ENCODE measurements at regions not wholly inside any gene's neighbourhood (a gene's known extent, or its start where the extent isn't known, plus 50 kb on each side); places are given as distances from the start of the nearest gene placed in this dataset.
A peak's percentile ranks its signal among the peaks of the same experiment; 100 is the strongest.
"Not testable (repeated sequence)": the region's sequence is repeated elsewhere in the genome, so short reads cannot be mapped to it uniquely, and the experiment has no call there.

DNA sequence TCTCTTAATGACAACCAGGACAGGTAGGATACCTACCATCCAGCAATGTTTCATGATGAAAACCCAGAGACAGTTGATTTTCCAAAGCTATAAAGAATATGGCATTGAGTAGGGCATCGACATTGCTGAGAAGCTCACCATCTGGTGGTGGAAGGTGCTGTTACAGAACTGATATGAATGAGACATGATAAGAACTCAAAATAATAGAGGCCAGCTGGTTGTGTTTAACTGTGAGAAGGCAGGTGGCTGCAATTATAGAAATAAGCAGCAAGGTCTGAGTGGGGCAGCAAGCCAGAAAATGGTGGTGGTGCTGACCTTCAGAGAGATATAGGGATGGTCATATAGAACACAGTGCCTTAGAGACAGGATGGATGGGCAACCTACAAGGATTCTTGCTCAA, 449.7 kb downstream of the BTG1 start:
- DNase-seq (ENCODE audit: low spot score) = no peak
- peaks cover 11% of the 10 kb centered on the region for H3K9me3 Mint-ChIP-seq

DNA sequence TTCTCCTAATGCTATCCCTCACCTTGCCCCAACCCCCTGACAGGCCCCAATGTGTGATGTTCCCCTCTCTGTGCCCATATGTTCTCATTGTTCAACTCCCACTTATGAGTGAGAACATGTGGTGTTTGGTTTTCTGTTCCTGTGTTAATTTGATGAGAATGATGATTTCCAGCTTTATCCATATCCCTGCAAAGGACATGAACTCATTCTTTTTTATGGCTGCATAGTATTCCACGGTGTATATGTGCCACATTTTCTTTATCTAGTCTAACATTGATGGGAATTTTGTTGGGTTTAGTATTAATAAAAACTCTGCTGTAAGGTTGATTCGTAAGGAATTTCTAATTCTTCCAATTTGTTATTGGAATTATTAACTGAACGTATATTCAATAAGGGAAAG, 450.2 kb downstream of the BTG1 start:
- not testable (repeated sequence) for H3K27me3 Mint-ChIP-seq (ENCODE audit: low read depth); H3K27ac Mint-ChIP-seq; H3K4me1 Mint-ChIP-seq (ENCODE audit: low read depth); DNase-seq (ENCODE audit: low spot score); H3K4me3 Mint-ChIP-seq; H3K36me3 Mint-ChIP-seq (ENCODE audit: low read depth)
- H3K9me3 Mint-ChIP-seq = peaks cover 11% of the 10 kb centered on the region

More for the DNA sequence above, 449.7 kb downstream of the BTG1 start:
- peaks cover 2% of the 10 kb centered on the region for H3K27me3 Mint-ChIP-seq (ENCODE audit: low read depth)
- no peak overlapping the region for H3K27ac Mint-ChIP-seq
- H3K4me1 Mint-ChIP-seq (ENCODE audit: low read depth) = no peaks in the 10 kb centered on the region
- H3K4me3 Mint-ChIP-seq = no peak overlapping the region
- H3K36me3 Mint-ChIP-seq (ENCODE audit: low read depth) = no peaks in the 10 kb centered on the region

DNA sequence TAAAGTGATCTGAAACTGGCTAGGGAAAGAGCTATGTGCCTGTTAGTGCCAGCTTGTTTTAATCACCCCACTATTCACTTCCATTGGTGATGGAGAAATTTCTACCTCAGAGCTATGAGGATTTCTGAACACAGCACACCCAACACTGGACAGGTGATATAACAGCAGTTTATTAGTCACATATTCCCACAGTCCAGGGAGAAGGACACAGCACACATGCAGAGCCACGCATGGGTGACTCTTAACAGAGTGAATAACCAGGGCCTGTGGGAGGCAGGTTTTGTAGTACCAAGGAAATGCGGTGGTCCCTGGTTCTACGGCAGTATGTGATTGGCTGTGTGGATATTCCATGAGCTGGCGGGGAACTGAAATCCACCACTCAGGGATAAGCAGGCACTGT, 455.1 kb downstream of the BTG1 start:
- H3K9me3 Mint-ChIP-seq = peaks cover 2% of the 10 kb centered on the region

DNA sequence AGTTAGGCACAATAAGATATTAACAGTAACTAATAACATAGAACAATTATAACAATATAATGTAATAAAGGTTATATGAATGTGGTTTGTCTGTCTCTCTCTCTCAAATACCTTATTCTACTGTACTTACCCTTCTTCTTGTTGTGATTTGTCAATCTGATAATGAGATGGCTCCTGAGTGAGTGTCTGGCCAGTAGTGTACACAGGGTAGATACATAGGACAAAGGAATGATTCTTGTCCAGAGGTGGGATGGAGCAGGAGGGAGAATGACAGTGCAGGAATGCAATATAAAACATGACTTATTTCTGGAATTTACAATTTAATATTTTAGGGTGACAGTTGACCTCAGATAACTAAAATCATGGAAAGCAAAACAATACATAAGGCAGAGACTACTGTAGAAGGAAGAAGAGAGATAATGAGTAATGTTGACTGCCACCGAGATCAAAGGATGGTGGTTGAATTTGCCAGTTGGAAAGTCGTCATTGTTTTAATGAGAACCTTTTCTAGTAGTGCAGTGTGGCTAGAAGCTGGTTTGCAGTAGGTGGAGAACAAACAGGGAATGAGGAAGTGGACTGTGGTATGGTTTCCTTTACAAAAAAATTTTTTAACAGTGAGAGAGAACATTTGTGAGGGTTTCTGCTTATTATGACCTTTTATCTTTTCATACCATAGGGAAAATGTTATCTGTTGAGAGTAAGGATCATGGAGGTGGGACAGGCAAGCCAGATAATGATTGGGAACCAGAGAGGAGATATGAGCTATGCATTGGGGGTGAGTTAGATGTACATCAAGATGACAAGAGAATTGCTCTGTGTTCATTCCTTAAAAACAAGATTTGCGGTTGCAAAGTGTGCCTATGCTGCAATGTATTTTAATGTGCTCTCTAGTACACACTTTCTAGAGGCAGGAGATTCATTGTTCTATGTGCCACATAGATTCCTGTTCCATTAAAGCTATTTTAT, 458.3 kb downstream of the BTG1 start:
- peak; percentile 44 for DNase-seq (ENCODE audit: low spot score)
- H3K4me1 Mint-ChIP-seq (ENCODE audit: low read depth) = peaks cover 14% of the 10 kb centered on the region
- peak overlapping the region; percentile 23 for H3K4me3 Mint-ChIP-seq
- H3K9me3 Mint-ChIP-seq = no peaks in the 10 kb centered on the region
- no peaks in the 10 kb centered on the region for H3K27me3 Mint-ChIP-seq (ENCODE audit: low read depth)
- peak overlapping the region; percentile 77 for H3K27ac Mint-ChIP-seq
- H3K36me3 Mint-ChIP-seq (ENCODE audit: low read depth) = no peaks in the 10 kb centered on the region

More for the DNA sequence above, 455.1 kb downstream of the BTG1 start:
- no peak for DNase-seq (ENCODE audit: low spot score)
- Mint-ChIP-seq H3K36me3 (ENCODE audit: low read depth) (no peaks in the 10 kb centered on the region), H3K4me1 (ENCODE audit: low read depth) (peaks cover 14% of the 10 kb centered on the region), H3K27me3 (ENCODE audit: low read depth) (no peaks in the 10 kb centered on the region), H3K4me3 (no peak overlapping the region), H3K27ac (no peak overlapping the region)

DNA sequence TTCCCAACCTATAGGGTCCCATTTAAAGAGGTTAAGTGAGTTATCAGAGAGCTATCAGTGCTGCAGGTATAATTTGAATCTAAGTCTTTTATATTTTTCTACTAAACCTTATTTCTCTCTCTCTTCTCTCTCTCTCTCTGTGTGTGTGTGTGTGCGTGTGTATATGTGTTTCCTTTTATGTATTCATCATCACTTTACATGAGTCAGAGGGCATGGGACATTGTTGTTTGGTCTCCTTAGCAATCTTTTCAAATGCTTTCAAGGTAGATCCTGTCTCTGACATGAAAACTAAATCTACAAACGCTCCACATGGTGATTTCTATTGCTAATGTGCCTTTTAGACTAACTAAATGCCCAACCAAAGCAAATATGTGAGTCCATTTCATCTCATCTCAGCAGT, 459.7 kb downstream of the BTG1 start:
- Mint-ChIP-seq H3K27ac (no peak overlapping the region), H3K4me1 (ENCODE audit: low read depth) (peaks cover 14% of the 10 kb centered on the region), H3K36me3 (ENCODE audit: low read depth) (no peaks in the 10 kb centered on the region), H3K4me3 (no peak overlapping the region), H3K9me3 (no peaks in the 10 kb centered on the region), H3K27me3 (ENCODE audit: low read depth) (no peaks in the 10 kb centered on the region)
- no peak for DNase-seq (ENCODE audit: low spot score)

DNA sequence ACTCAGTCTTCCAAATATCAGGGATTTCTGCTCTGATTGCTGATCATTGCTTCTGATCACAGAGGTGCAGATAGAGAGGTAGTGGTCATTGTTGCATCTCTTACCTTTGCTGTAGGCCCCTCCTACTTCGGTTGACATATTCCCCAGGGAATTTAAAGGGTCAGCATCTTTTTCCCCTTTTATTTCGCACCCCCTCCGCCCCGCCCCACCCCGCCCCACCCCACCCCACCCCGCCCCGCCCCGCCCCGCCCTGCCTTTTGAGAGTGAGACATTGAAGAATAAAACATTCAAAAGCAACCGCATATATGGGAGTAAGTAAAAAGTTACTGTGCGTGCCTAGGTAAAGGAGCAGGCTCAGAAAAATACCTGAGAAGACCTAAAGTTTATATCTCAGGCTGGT, 463.9 kb downstream of the BTG1 start:
- H3K9me3 Mint-ChIP-seq = no peaks in the 10 kb centered on the region
- DNase-seq (ENCODE audit: low spot score) = no peak
- H3K36me3 Mint-ChIP-seq (ENCODE audit: low read depth) = no peaks in the 10 kb centered on the region
- peaks cover 4% of the 10 kb centered on the region for H3K27me3 Mint-ChIP-seq (ENCODE audit: low read depth)
- H3K4me3 Mint-ChIP-seq = no peak overlapping the region
- no peak overlapping the region for H3K27ac Mint-ChIP-seq
- peaks cover 4% of the 10 kb centered on the region for H3K4me1 Mint-ChIP-seq (ENCODE audit: low read depth)

DNA sequence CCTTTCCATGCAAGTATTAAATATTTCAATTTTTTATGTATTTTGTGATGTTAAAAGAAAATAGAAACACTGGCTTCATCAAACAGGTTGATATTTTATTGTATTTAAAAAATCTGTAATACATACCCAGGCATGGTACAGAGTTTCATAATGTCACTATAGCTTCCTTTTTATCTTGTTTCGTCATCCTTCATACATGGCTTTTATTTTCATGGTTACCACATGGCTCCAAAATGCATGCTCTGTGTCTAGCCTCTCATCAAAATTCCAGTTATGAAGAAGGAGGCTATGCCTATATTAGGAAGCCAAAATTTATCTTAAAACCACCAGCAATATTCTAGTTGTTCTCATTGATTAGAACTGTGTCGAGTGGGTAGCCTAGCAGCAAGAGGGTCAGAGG, 464.8 kb downstream of the BTG1 start:
- no peak for DNase-seq (ENCODE audit: low spot score)
- peaks cover 3% of the 10 kb centered on the region for H3K9me3 Mint-ChIP-seq
- H3K27me3 Mint-ChIP-seq (ENCODE audit: low read depth) = peaks cover 4% of the 10 kb centered on the region

DNA sequence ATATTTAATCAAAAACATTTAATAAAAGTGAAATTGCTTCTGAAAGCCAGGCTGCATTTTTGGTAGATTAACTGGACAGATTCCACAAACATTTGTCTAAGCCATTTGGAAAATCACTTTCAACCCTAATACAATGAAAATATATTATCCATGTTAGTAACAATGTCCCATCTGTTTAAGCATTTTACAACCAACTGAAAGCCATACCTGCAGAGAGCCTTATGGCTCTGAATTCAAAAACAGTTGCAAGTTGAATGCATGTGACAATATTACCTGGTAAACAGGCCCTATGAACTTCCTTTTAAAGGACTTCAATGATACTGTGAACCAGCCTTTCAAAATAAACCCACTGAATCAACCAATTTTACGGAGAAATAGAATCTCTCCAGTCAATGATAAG, 468.1 kb downstream of the BTG1 start:
- no peaks in the 10 kb centered on the region for H3K36me3 Mint-ChIP-seq (ENCODE audit: low read depth)

More for the DNA sequence above, 464.8 kb downstream of the BTG1 start:
- H3K27ac Mint-ChIP-seq = no peak overlapping the region
- peaks cover under 1% of the 10 kb centered on the region for H3K4me1 Mint-ChIP-seq (ENCODE audit: low read depth)
- no peak overlapping the region for H3K4me3 Mint-ChIP-seq
- H3K36me3 Mint-ChIP-seq (ENCODE audit: low read depth) = no peaks in the 10 kb centered on the region

DNA sequence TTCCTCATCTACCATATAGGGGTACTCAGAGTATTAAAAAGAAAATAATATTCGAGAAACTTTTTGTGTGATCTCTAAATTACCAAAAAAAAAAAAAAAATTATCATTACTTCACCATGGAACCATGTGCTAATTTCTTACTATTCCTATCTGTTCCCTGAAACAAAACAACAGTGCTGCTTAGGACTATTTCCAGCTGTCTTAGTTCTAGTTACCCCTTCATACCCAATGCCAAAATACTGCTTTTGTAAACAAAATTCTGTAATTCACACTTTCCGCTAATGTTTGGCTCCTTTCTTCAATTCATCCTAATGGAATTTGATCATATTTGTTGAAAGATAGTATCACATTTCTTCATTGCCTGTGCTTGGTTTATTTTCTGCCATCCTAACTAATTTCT, 470.2 kb downstream of the BTG1 start:
- H3K9me3 Mint-ChIP-seq = peaks cover 3% of the 10 kb centered on the region
- H3K27me3 Mint-ChIP-seq (ENCODE audit: low read depth) = peaks cover 4% of the 10 kb centered on the region
- H3K4me1 Mint-ChIP-seq (ENCODE audit: low read depth) = peaks cover 2% of the 10 kb centered on the region
- no peaks in the 10 kb centered on the region for H3K36me3 Mint-ChIP-seq (ENCODE audit: low read depth)
- H3K4me3 Mint-ChIP-seq = no peak overlapping the region
- DNase-seq (ENCODE audit: low spot score) = no peak
- no peak overlapping the region for H3K27ac Mint-ChIP-seq

More for the DNA sequence above, 468.1 kb downstream of the BTG1 start:
- Mint-ChIP-seq H3K4me1 (ENCODE audit: low read depth) (no peaks in the 10 kb centered on the region), H3K9me3 (peaks cover 3% of the 10 kb centered on the region), H3K27me3 (ENCODE audit: low read depth) (peaks cover 4% of the 10 kb centered on the region), H3K27ac (no peak overlapping the region), H3K4me3 (no peak overlapping the region)
- DNase-seq (ENCODE audit: low spot score) = no peak

DNA sequence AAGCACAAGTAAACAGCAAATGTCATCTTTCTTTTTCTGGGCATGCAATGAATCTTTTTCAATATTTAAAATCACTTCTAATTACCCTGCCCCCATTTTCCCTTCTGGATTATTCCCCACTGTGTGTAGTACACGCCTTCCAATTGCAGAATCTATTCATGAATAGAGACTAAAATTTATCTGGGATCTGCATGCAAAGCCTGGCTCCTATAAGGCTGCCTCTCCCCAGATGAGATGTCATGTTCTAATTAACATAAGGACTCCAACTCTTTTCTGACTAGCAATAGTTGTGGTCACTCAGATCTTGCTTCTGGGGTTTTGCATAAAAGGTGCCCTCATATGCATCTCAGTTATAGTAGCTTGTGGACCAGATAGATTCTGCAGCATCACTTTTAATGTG, 473.5 kb downstream of the BTG1 start:
- no peak for DNase-seq (ENCODE audit: low spot score)
- H3K9me3 Mint-ChIP-seq = peaks cover 11% of the 10 kb centered on the region
- no peak overlapping the region for H3K4me3 Mint-ChIP-seq
- no peaks in the 10 kb centered on the region for H3K27me3 Mint-ChIP-seq (ENCODE audit: low read depth)
- no peak overlapping the region for H3K27ac Mint-ChIP-seq
- H3K4me1 Mint-ChIP-seq (ENCODE audit: low read depth) = peaks cover 7% of the 10 kb centered on the region
- H3K36me3 Mint-ChIP-seq (ENCODE audit: low read depth) = no peaks in the 10 kb centered on the region

DNA sequence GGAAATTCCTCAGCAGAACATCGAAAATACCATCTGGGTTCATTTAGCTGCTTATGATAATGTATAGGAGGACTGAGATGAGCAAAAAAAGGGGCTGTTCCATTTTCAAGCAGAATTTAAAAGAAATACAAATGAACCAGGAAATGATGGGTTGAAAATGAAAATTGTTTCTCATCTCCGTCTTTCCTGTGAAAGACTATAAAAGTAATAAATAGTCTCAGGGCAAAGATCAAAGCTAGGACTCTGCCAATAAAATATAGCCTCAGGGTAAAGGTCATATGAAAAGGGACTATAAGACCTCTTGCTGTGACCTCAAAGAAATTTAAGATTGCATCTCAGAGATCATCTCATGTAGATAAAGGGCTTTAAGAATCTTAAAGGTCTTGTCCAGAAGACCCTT, 478.0 kb downstream of the BTG1 start:
- no peak overlapping the region for H3K4me3 Mint-ChIP-seq
- H3K27me3 Mint-ChIP-seq (ENCODE audit: low read depth) = no peaks in the 10 kb centered on the region
- H3K4me1 Mint-ChIP-seq (ENCODE audit: low read depth) = peaks cover 9% of the 10 kb centered on the region
- H3K9me3 Mint-ChIP-seq = peaks cover 8% of the 10 kb centered on the region
- peak overlapping the region; percentile 5 for H3K27ac Mint-ChIP-seq
- no peaks in the 10 kb centered on the region for H3K36me3 Mint-ChIP-seq (ENCODE audit: low read depth)
- no peak for DNase-seq (ENCODE audit: low spot score)

DNA sequence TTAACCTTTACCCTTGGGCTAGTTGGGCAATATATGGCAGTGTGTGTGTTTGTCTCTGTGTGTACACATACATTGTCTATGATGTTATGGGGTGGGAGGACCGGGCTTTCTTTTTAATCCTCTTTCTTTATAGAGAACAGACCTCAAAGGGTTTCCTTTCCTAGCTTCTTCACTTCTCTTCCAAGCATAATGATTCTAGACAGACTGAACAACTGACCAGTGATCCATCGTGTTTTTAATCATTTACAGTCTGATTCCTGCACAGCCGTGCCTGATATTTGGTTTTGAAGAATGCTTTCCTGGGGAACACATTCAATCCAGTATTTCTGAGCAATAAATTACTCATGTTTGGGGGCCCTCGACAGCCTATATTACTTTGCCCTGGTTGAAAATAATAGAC, 481.1 kb upstream of the DCN start:
- peaks cover 7% of the 10 kb centered on the region for H3K4me1 Mint-ChIP-seq (ENCODE audit: low read depth)
- no peaks in the 10 kb centered on the region for H3K36me3 Mint-ChIP-seq (ENCODE audit: low read depth)
- H3K27me3 Mint-ChIP-seq (ENCODE audit: low read depth) = no peaks in the 10 kb centered on the region
- no peak for DNase-seq (ENCODE audit: low spot score)
- H3K9me3 Mint-ChIP-seq = peaks cover 6% of the 10 kb centered on the region
- no peak overlapping the region for H3K27ac Mint-ChIP-seq
- no peak overlapping the region for H3K4me3 Mint-ChIP-seq

DNA sequence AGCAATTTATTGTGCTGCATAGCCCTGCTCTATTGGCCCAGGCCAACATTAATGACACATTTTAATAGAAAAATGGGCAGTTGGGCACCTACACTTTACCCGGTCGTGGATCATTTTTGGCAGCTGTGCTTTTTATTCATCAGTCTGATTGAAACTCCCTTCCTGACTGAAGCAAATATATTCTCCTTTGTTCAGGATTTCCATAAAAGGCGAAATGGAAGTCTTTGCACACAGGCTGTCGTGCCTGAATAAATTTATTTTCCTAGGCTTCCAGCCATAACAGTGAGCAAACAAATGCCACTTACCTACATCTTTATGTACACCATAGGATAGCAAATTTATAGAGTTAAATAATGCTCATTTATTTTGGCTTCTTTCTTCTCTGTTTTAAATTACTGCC, 480.7 kb upstream of the DCN start:
- Mint-ChIP-seq H3K4me1 (ENCODE audit: low read depth) (peaks cover 9% of the 10 kb centered on the region), H3K27ac (no peak overlapping the region), H3K36me3 (ENCODE audit: low read depth) (no peaks in the 10 kb centered on the region), H3K4me3 (no peak overlapping the region), H3K27me3 (ENCODE audit: low read depth) (no peaks in the 10 kb centered on the region), H3K9me3 (peaks cover 2% of the 10 kb centered on the region)
- no peak for DNase-seq (ENCODE audit: low spot score)

DNA sequence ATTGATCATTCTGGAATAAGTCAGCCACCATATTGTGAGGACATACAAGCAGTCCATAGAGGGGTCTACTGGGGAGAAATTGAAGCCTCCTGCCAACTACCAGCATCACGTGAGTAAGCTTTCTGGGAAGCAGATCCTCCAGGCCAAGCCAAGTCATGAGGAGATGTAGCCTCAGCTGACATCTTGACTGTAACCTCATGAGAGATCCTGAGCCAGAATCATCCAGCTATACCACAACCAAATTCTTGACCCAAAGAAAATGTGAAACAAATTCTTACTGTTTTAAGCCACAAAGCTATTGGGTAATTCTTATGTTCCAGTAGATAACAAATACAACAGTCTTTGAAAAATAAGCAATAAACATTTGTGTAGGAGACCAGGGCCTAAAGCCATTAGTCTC, 479.4 kb upstream of the DCN start:
- no peak overlapping the region for H3K4me3 Mint-ChIP-seq
- no peak overlapping the region for H3K27ac Mint-ChIP-seq
- DNase-seq (ENCODE audit: low spot score) = no peak
- peaks cover 9% of the 10 kb centered on the region for H3K4me1 Mint-ChIP-seq (ENCODE audit: low read depth)
- H3K27me3 Mint-ChIP-seq (ENCODE audit: low read depth) = no peaks in the 10 kb centered on the region
- no peaks in the 10 kb centered on the region for H3K36me3 Mint-ChIP-seq (ENCODE audit: low read depth)
- H3K9me3 Mint-ChIP-seq = no peaks in the 10 kb centered on the region

DNA sequence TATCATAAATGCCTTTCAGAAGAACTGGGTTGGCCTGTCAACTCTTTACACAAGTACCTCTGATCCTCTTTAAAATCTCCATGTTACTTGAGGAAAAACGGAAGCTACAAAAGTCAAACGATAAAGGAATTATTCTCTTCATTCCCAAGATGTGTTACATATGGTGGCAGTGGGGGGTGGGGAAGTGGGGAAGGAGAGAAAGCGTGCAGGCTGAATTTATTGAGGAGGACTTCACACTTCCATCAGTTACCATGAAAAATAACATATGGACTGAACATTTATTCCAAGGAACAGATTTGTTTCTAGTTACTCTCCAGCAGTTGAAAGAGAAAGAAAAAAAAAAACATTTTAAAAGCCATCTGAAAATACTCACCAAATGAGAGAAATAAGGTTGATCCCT, 474.4 kb upstream of the DCN start:
- H3K36me3 Mint-ChIP-seq (ENCODE audit: low read depth) = no peaks in the 10 kb centered on the region

More for the DNA sequence above, 474.4 kb upstream of the DCN start:
- Mint-ChIP-seq H3K4me1 (ENCODE audit: low read depth) (peaks cover 7% of the 10 kb centered on the region), H3K9me3 (no peaks in the 10 kb centered on the region), H3K4me3 (no peak overlapping the region), H3K27ac (no peak overlapping the region), H3K27me3 (ENCODE audit: low read depth) (no peaks in the 10 kb centered on the region)
- DNase-seq (ENCODE audit: low spot score) = no peak

All from T-helper 2 cell treated with Interferon-gamma antibody and Interleukin-4, amounts not matched to agents 5 μg/mL and 100 μg/mL, for 36 hours (primary cell).